ENCODE measurements at regions not wholly inside any gene's neighbourhood (a gene's known extent, or its start where the extent isn't known, plus 50 kb on each side); places are given as distances from the start of the nearest gene placed in this dataset.

- H4K91ac ChIP-seq (ENCODE audit: insufficient read depth, low read depth, low read length), result 0 out of 2 replicates have a peak overlapping the region, but pooled peaks have one; percentile 0
- intact Hi-C loops (cut with micrococcal nuclease), result no loop called here
Observed at GRCh38 chr6:3526962-3527650, 70.3 kb upstream of the SLC22A23 start.

More at GRCh38 chr6:3526962-3527650, 70.3 kb upstream of the SLC22A23 start:
- Histone ChIP-seq H3K4me1 (ENCODE audit: control insufficient read depth, insufficient read depth, low read length) (peaks cover 9% of the 10 kb centered on the region), H3K27me3 (ENCODE audit: control insufficient read depth, insufficient read depth, low read length) (peaks cover 8% of the 10 kb centered on the region), H3K4me3 (ENCODE audit: insufficient read depth, low read depth, low read length) (no peak overlapping the region), H2BK20ac (ENCODE audit: low read depth, low read length) (no peak overlapping the region), H3K18ac (ENCODE audit: low read depth, low read length) (no peak overlapping the region), H2AK9ac (replicated peaks; ENCODE audit: low read depth, low read length, poor library complexity) (no peak overlapping the region), H2AFZ (replicated peaks; ENCODE audit: low read length, poor library complexity) (peak overlapping the region; percentile 19), H3K27ac (ENCODE audit: insufficient read depth, low read length) (no peak overlapping the region), H3K9ac (ENCODE audit: low read depth, low read length) (no peak overlapping the region), H3K56ac (ENCODE audit: extremely low read depth, insufficient read depth, low read length) (no peak overlapping the region), H2AK5ac (ENCODE audit: low read depth, low read length) (peak overlapping the region; percentile 3; the same call in 1 of the 2 replicates), H3K36me3 (ENCODE audit: control insufficient read depth, insufficient read depth, low read length) (no peaks in the 10 kb centered on the region), H3K14ac (replicated peaks; ENCODE audit: low read depth, low read length) (no peak overlapping the region), H3K9me3 (ENCODE audit: control insufficient read depth, insufficient read depth, low read length) (no peaks in the 10 kb centered on the region), H4K5ac (ENCODE audit: low read depth, low read length) (no peak overlapping the region), H3K79me1 (ENCODE audit: low read depth in 1 of 2, low read length in 2 of 2) (no peaks in the 10 kb centered on the region), H2BK120ac (ENCODE audit: low read depth, low read length) (0 out of 2 replicates have a peak overlapping the region, but pooled peaks have one; percentile 45), H3K4me2 (ENCODE audit: low read depth, low read length) (no peak overlapping the region), H2BK15ac (ENCODE audit: low read depth, low read length) (no peak overlapping the region), H2BK5ac (ENCODE audit: low read depth, low read length, poor library complexity, severe bottlenecking) (no peak overlapping the region), H4K8ac (ENCODE audit: low read depth in 2 of 2, low read length in 2 of 2) (no peak overlapping the region), H3K4ac (ENCODE audit: low read depth, low read length) (no peak overlapping the region), H3K23ac (ENCODE audit: low read depth, low read length) (no peak overlapping the region), H3K9me1 (ENCODE audit: insufficient read depth, low read length) (peaks cover 8% of the 10 kb centered on the region), H4K20me1 (ENCODE audit: insufficient read depth, low read length) (no peaks in the 10 kb centered on the region)
- no TSS peak for BruUV-seq (replicated peaks)
- POLR2A ChIA-PET (ENCODE audit: unreplicated experiment), result no interaction called here
- TF ChIP-seq USF2 (IDR thresholded peaks at IDR 0.05; ENCODE audit: low read depth, low read length) (no peak), ELK1 (IDR thresholded peaks at IDR 0.05; ENCODE audit: borderline replicate concordance, low read depth, low read length) (no peak), MAFK (IDR thresholded peaks at IDR 0.05; ENCODE audit: low read depth, low read length) (no peak), SMC3 (IDR thresholded peaks at IDR 0.05; ENCODE audit: low read depth, low read length) (no peak), RAD21 (IDR thresholded peaks at IDR 0.05; ENCODE audit: low read length) (no peak), POLR2A (IDR thresholded peaks at IDR 0.05; ENCODE audit: low read depth, low read length) (no peak), MAZ (IDR thresholded peaks at IDR 0.05; ENCODE audit: borderline replicate concordance, low read depth, low read length) (no peak), CHD1 (IDR thresholded peaks at IDR 0.05; ENCODE audit: low read depth, low read length) (no peak), BHLHE40 (IDR thresholded peaks at IDR 0.05; ENCODE audit: low read depth, low read length) (no peak), NFE2L2 (IDR thresholded peaks at IDR 0.05; ENCODE audit: low read depth, low read length) (no peak), MXI1 (IDR thresholded peaks at IDR 0.05; ENCODE audit: borderline replicate concordance, low read depth, low read length) (no peak), CEBPB (IDR thresholded peaks at IDR 0.05; ENCODE audit: low read depth, low read length) (no peak)
- in situ Hi-C loops (cut with MboI; ENCODE audit: low sequenced_read_pairs) (no loop called here), dilution Hi-C loops (cut with HindIII; ENCODE audit: low sequenced_read_pairs, unreplicated experiment) (no loop called here)
- CTCF ChIA-PET, result no interaction called here
- WGBS, 2 experiments (ENCODE audit: extremely low coverage in 2 of 2, insufficient read length in 1 of 2), result 79% methylated on average over 4 of the region's 12 CpGs; no CpG with 5 or more reads in 1 of the 2 experiments
- DNase-seq (no peak), ATAC-seq (ENCODE audit: low read depth) (no peak)
